ENCODE measurements at regions not wholly inside any gene's neighbourhood (a gene's known extent, or its start where the extent isn't known, plus 50 kb on each side); places are given as distances from the start of the nearest gene placed in this dataset.

- DNase-seq (ENCODE audit: low read depth): no peak
- H3K4me3 ChIP-seq (ENCODE audit: low read depth, low read length): no peak overlapping the region
Measured at GRCh38 chr1:217238945-217239344, 391.9 kb downstream of the GPATCH2 start.

- no peak overlapping the region for H3K4me3 ChIP-seq (ENCODE audit: low read depth, low read length)
- DNase-seq (ENCODE audit: low read depth): no peak
Measured at GRCh38 chr1:217230412-217230811, 400.5 kb downstream of the GPATCH2 start.

GRCh38 chr1:217228689-217229088 is 402.2 kb downstream of the GPATCH2 start:
- no peak for DNase-seq (ENCODE audit: low read depth)
- no peak overlapping the region for H3K4me3 ChIP-seq (ENCODE audit: low read depth, low read length)

GRCh38 chr1:217224201-217224600 is 406.7 kb downstream of the GPATCH2 start:
- no peak overlapping the region for H3K4me3 ChIP-seq (ENCODE audit: low read depth, low read length)
- no peak for DNase-seq (ENCODE audit: low read depth)

DNA sequence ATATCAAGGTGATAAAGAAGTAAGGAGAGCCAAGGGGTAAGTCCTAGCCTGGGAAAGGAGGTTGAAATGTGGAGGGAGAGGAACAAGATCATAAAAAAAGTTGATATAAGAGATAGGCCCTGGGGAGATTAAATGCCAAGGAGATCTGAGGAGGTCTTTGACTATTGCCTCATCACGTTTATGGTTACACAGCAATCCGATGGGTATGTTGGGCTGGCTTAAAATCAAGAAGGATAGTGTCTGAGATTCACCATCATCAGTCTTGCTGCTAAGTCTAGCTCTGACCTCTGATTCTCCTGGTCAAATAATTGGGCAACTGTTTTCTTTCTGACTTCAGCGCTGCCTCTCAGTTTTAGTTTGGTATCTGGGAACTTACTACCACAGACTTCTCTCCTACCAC is 416.3 kb downstream of the GPATCH2 start:
- H3K4me3 ChIP-seq (ENCODE audit: low read depth, low read length): no peak overlapping the region
- DNase-seq (ENCODE audit: low read depth): peak; percentile 62

DNA sequence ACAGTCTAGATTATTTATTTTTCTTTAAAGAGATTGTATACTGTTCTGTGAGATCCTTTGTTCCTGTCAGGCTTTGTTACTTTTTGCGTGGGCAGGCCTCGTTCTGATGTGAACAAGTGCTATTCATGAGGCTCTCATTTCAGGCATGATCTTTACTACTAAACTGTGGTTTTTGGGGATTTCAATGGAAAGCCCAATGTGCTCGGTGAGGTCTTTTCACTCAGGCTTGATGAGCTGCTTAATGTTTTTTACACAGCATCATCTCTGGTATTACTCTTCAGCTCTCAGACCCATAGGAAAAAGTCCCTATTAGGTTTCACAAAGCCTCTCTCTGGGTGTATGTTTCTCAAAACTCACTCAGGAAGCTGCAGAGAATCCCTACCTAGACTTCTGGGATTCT is 419.4 kb downstream of the GPATCH2 start:
- H3K4me3 ChIP-seq (ENCODE audit: low read depth, low read length): no peak overlapping the region
- DNase-seq (ENCODE audit: low read depth): no peak

GRCh38 chr1:217205578-217205977 is 425.3 kb downstream of the GPATCH2 start:
- no peak for DNase-seq (ENCODE audit: low read depth)
- no peak overlapping the region for H3K4me3 ChIP-seq (ENCODE audit: low read depth, low read length)

DNA sequence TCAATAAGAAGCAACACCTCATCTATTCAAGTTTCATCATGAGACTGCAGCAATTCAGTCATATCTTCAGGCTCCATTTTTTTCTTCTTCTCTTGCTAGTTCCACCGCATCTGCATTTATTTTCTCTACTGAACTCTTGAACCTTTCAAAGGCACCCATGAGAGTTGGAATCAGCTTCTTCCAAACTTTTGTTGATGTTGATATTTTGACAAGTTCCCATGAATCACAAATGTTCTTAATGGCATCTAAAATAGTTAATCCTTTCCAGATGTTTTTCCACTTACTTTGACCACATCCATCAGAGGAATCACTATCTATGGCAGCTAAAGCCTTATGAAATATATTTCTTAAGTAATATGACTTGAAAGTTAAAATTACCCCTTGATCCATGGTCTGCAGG is 434.3 kb downstream of the GPATCH2 start:
- no peak overlapping the region for H3K4me3 ChIP-seq (ENCODE audit: low read depth, low read length)
- no peak for DNase-seq (ENCODE audit: low read depth)

DNA sequence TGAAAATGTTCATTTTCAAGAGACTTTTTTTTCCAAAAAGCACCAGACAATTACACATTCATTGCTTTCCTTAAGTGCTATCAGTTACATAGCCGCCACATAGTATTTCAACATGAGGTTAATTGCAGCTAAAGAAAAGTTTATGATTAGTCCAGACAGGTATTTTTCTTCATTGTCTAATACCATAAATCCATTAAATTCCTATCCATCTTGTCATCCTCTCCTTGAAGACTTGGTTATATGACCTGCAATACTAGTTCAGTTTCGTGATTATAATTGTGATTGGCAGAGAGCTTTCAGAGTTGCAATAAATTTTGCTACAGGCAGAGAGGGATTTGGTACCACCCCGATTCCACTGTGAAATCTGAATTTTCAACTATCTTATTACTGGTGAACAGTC is 437.7 kb downstream of the GPATCH2 start:
- H3K4me3 ChIP-seq (ENCODE audit: low read depth, low read length): no peak overlapping the region
- no peak for DNase-seq (ENCODE audit: low read depth)

DNA sequence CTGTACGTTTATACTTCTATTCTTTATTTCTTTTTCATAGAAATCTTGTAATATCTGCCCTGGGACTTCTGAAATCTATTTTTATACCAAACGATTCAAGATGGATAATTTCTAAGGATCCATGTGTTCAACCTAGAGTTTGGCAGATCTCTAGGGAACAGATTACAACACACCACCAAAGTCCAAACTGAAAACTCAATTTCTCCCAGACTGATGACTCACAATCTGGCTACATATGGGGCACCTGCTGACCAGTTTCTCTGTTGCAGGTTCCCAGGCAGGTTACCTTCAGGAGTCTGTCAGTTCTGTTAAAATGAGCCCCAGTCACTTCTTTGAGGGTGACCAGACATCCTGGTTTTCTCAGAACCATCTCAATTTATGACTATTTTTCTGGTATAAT is 439.4 kb downstream of the GPATCH2 start:
- no peak overlapping the region for H3K4me3 ChIP-seq (ENCODE audit: low read depth, low read length)
- DNase-seq (ENCODE audit: low read depth): peak; percentile 31

DNA sequence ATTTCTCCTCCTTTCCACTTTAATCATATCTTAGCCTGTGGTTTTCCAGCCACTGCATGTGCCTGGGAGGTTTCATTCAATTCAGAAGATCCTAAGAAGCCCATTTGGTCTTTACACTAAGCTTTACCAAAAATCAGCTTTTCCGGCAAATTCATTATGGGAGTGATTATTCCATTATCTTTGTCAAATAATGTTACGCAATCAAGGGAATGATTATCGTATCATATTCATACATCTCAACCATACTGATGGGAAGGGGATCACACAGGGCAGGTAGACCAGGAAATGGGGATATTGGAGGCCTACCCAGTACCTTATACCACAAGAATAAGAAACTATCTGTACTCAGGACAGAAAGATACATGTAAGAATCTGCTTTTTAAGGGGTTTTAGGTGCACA is 440.5 kb downstream of the GPATCH2 start:
- no peak overlapping the region for H3K4me3 ChIP-seq (ENCODE audit: low read depth, low read length)
- DNase-seq (ENCODE audit: low read depth): no peak

GRCh38 chr1:217189362-217189761 is 441.5 kb downstream of the GPATCH2 start:
- no peak for DNase-seq (ENCODE audit: low read depth)
- no peak overlapping the region for H3K4me3 ChIP-seq (ENCODE audit: low read depth, low read length)

DNA sequence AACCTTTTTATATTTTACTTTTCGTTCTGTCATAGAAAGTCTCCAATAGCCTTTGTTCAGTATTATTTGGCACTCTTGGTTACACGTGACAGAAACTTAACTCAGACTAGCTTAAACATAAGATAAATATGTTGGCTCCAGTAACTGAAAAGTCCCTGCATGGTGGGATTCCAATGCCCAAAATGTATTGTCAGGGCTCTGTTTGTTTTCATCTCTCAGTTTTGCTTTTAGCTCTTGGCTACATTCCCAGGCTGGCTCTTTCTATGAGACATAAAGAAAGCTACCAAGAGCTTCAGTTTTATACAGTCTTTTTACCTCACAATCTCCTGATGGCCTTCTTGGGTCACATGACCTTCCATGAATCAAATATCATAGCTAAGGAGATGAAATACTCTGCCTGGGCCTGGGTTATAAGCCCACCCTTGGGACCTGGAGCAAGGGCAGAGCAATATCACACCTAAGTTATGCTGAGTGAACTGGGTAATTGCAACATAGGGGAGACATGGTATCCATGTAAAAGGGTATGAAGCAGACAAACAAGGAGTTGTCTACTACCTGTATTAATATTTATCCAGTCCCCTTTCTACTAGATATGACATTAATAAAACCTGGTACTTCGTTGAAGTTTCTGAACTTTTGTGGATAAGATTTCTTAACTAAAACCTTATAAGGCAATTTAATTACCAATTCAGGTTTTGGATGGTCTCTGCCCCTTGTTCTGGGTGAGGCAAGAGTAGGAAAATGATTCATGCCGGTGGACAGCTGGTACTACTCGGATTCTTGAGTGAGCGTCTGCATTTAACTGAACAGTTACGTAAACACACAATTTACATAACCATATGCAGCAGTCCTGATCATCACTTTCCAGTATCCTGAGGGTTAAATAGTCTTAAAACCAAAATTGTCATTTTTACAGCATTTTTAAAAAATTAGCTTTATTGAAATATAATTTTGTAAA is 442.3 kb downstream of the GPATCH2 start:
- no peak overlapping the region for H3K4me3 ChIP-seq (ENCODE audit: low read depth, low read length)
- no peak for DNase-seq (ENCODE audit: low read depth)

DNA sequence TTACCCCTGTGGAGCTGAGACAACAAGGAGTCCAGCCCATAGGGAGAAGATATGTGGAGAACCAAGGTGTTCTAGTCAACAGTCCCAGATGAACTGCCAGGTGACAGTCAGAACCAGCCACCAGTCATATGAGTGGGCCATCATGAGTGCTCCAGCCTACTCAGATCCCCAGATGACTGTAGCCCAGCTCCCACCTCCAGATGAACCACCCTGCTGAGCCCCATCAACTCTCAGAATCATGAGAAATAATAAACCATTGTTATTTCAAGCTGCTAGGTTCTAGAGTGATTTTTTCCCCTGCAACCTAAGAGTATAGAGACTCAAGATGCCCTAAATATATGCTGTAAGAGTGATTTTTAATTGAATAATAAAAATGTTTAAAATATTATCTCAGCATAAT is 444.2 kb downstream of the GPATCH2 start:
- no peak for DNase-seq (ENCODE audit: low read depth)
- H3K4me3 ChIP-seq (ENCODE audit: low read depth, low read length): no peak overlapping the region

- DNase-seq (ENCODE audit: low read depth): no peak
Measured at GRCh38 chr1:217184854-217185253, 446.0 kb downstream of the GPATCH2 start.

GRCh38 chr1:217182992-217183391 is 447.9 kb downstream of the GPATCH2 start:
- H3K4me3 ChIP-seq (ENCODE audit: low read depth, low read length): no peak overlapping the region
- no peak for DNase-seq (ENCODE audit: low read depth)

More at GRCh38 chr1:217184854-217185253, 446.0 kb downstream of the GPATCH2 start:
- no peak overlapping the region for H3K4me3 ChIP-seq (ENCODE audit: low read depth, low read length)

GRCh38 chr1:217181756-217182155 is 449.1 kb downstream of the GPATCH2 start:
- no peak for DNase-seq (ENCODE audit: low read depth)
- no peak overlapping the region for H3K4me3 ChIP-seq (ENCODE audit: low read depth, low read length)

- no peak overlapping the region for H3K4me3 ChIP-seq (ENCODE audit: low read depth, low read length)
- no peak for DNase-seq (ENCODE audit: low read depth)
Measured at GRCh38 chr1:217181176-217181746, 449.6 kb downstream of the GPATCH2 start.

DNA sequence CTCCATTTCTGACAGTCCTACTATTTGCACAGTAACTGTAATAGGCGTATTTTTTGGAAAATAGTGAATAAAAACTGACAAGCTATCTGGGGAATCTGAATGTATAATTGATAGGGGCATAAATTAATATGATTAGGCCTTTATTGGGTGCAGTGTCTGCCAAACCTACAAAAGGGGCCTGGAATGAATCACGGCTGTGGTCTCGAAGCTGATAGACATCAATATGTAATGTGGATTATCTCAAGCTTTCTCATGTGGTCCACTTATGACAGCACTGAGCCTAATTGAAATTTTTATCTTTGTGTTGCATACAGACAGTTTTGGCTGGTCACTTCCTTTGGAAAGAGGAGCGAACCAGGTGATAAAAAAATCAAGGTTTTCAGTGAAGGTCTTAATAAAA is 450.4 kb downstream of the GPATCH2 start:
- no peak overlapping the region for H3K4me3 ChIP-seq (ENCODE audit: low read depth, low read length)
- DNase-seq (ENCODE audit: low read depth): no peak

- H3K4me3 ChIP-seq (ENCODE audit: low read depth, low read length): no peak overlapping the region
- no peak for DNase-seq (ENCODE audit: low read depth)
Measured at GRCh38 chr1:217164403-217164802, 441.2 kb upstream of the ESRRG start.

- DNase-seq (ENCODE audit: low read depth): no peak
- H3K4me3 ChIP-seq (ENCODE audit: low read depth, low read length): no peak overlapping the region
Measured at GRCh38 chr1:217153361-217153760, 430.1 kb upstream of the ESRRG start.
